ENCODE measurements at regions not wholly inside any gene's neighbourhood (a gene's known extent, or its start where the extent isn't known, plus 50 kb on each side); places are given as distances from the start of the nearest gene placed in this dataset.

- no peak for DNase-seq
Measured at GRCh38 chr1:68331117-68331865, 99.0 kb upstream of the WLS start.

GRCh38 chr1:68330391-68330790 is 98.1 kb upstream of the WLS start:
- no peak for DNase-seq

- DNase-seq = no peak
Measured at GRCh38 chr1:68329096-68329835, 96.9 kb upstream of the WLS start.

- DNase-seq = no peak
Measured at GRCh38 chr1:68328490-68328889, 96.2 kb upstream of the WLS start.

- DNase-seq = no peak
Measured at GRCh38 chr1:68327414-68327813, 95.1 kb upstream of the WLS start.

GRCh38 chr1:68326481-68326880 is 94.2 kb upstream of the WLS start:
- DNase-seq = no peak

GRCh38 chr1:68324316-68324715 is 92.0 kb upstream of the WLS start:
- DNase-seq = no peak

GRCh38 chr1:68322837-68323687 is 90.7 kb upstream of the WLS start:
- DNase-seq = no peak

- DNase-seq = no peak
Measured at GRCh38 chr1:68322096-68322495, 89.8 kb upstream of the WLS start.

GRCh38 chr1:68321084-68321685 is 88.9 kb upstream of the WLS start:
- no peak for DNase-seq

- no peak for DNase-seq
Measured at GRCh38 chr1:68320349-68320748, 88.0 kb upstream of the WLS start.

- no peak for DNase-seq
Measured at GRCh38 chr1:68319907-68320306, 87.6 kb upstream of the WLS start.

- no peak for DNase-seq
Measured at GRCh38 chr1:68317543-68317942, 85.2 kb upstream of the WLS start.

- no peak for DNase-seq
Measured at GRCh38 chr1:68314151-68314780, 81.9 kb upstream of the WLS start.

- DNase-seq = no peak
Measured at GRCh38 chr1:68313735-68314134, 81.4 kb upstream of the WLS start.

GRCh38 chr1:68308034-68308433 is 75.7 kb upstream of the WLS start:
- DNase-seq = no peak

- no peak for DNase-seq
Measured at GRCh38 chr1:68307378-68307787, 75.1 kb upstream of the WLS start.

GRCh38 chr1:68301471-68302001 is 69.2 kb upstream of the WLS start:
- DNase-seq = no peak

GRCh38 chr1:68294367-68295066 is 62.2 kb upstream of the WLS start:
- DNase-seq = no peak

GRCh38 chr1:68293609-68294366 is 61.5 kb upstream of the WLS start:
- DNase-seq = no peak

GRCh38 chr1:68293122-68293521 is 60.8 kb upstream of the WLS start:
- no peak for DNase-seq
